ENCODE measurements at regions not wholly inside any gene's neighbourhood (a gene's known extent, or its start where the extent isn't known, plus 50 kb on each side); places are given as distances from the start of the nearest gene placed in this dataset.

GRCh38 chr9:750249-750967, 91.1 kb upstream of the DMRT1 start:
- TF ChIP-seq EGR1 (IDR thresholded peaks at IDR 0.05) (no peak), RAD21 (IDR thresholded peaks at IDR 0.05; ENCODE audit: low read depth) (no peak), TCF12 (IDR thresholded peaks at IDR 0.05; ENCODE audit: low read depth) (no peak), USF1 (IDR thresholded peaks at IDR 0.05) (no peak), TAF1 (IDR thresholded peaks at IDR 0.05; ENCODE audit: low read depth) (no peak), YY1 (IDR thresholded peaks at IDR 0.05; ENCODE audit: low read depth) (no peak), FOXM1 (IDR thresholded peaks at IDR 0.05; ENCODE audit: borderline replicate concordance, low read depth) (no peak), NFIC (IDR thresholded peaks at IDR 0.05) (no peak), EP300 (IDR thresholded peaks at IDR 0.05; ENCODE audit: borderline replicate concordance) (no peak), ZBTB7A (IDR thresholded peaks at IDR 0.05; ENCODE audit: low read depth) (no peak), CEBPB (IDR thresholded peaks at IDR 0.05) (no peak), TEAD4 (IDR thresholded peaks at IDR 0.05) (no peak), MAX (IDR thresholded peaks at IDR 0.05) (no peak)
- TF ChIP-seq, protein P1, sequence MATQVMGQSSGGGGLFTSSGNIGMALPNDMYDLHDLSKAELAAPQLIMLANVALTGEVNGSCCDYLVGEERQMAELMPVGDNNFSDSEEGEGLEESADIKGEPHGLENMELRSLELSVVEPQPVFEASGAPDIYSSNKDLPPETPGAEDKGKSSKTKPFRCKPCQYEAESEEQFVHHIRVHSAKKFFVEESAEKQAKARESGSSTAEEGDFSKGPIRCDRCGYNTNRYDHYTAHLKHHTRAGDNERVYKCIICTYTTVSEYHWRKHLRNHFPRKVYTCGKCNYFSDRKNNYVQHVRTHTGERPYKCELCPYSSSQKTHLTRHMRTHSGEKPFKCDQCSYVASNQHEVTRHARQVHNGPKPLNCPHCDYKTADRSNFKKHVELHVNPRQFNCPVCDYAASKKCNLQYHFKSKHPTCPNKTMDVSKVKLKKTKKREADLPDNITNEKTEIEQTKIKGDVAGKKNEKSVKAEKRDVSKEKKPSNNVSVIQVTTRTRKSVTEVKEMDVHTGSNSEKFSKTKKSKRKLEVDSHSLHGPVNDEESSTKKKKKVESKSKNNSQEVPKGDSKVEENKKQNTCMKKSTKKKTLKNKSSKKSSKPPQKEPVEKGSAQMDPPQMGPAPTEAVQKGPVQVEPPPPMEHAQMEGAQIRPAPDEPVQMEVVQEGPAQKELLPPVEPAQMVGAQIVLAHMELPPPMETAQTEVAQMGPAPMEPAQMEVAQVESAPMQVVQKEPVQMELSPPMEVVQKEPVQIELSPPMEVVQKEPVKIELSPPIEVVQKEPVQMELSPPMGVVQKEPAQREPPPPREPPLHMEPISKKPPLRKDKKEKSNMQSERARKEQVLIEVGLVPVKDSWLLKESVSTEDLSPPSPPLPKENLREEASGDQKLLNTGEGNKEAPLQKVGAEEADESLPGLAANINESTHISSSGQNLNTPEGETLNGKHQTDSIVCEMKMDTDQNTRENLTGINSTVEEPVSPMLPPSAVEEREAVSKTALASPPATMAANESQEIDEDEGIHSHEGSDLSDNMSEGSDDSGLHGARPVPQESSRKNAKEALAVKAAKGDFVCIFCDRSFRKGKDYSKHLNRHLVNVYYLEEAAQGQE (IDR thresholded peaks at IDR 0.05; ENCODE audit: low read depth): no peak

GRCh38 chr9:751137-752051, 90.1 kb upstream of the DMRT1 start:
- TF ChIP-seq EGR1 (IDR thresholded peaks at IDR 0.05) (no peak), TAF1 (IDR thresholded peaks at IDR 0.05; ENCODE audit: low read depth) (no peak), FOXM1 (IDR thresholded peaks at IDR 0.05; ENCODE audit: borderline replicate concordance, low read depth) (no peak), TEAD4 (IDR thresholded peaks at IDR 0.05) (no peak), ZBTB7A (IDR thresholded peaks at IDR 0.05; ENCODE audit: low read depth) (no peak), CEBPB (IDR thresholded peaks at IDR 0.05) (no peak), MAX (IDR thresholded peaks at IDR 0.05) (no peak), USF1 (IDR thresholded peaks at IDR 0.05) (no peak), RAD21 (IDR thresholded peaks at IDR 0.05; ENCODE audit: low read depth) (no peak), NFIC (IDR thresholded peaks at IDR 0.05) (no peak), YY1 (IDR thresholded peaks at IDR 0.05; ENCODE audit: low read depth) (no peak), TCF12 (IDR thresholded peaks at IDR 0.05; ENCODE audit: low read depth) (no peak), CREB1 (IDR thresholded peaks at IDR 0.05; ENCODE audit: low read depth) (no peak), EP300 (IDR thresholded peaks at IDR 0.05; ENCODE audit: borderline replicate concordance) (no peak)
- TF ChIP-seq, protein P1 (IDR thresholded peaks at IDR 0.05; ENCODE audit: low read depth): no peak

- TF ChIP-seq TEAD4 (IDR thresholded peaks at IDR 0.05) (no peak), ZBTB7A (IDR thresholded peaks at IDR 0.05; ENCODE audit: low read depth) (no peak), CREB1 (IDR thresholded peaks at IDR 0.05; ENCODE audit: low read depth) (no peak), USF1 (IDR thresholded peaks at IDR 0.05) (no peak), YY1 (IDR thresholded peaks at IDR 0.05; ENCODE audit: low read depth) (no peak), EGR1 (IDR thresholded peaks at IDR 0.05) (no peak), TAF1 (IDR thresholded peaks at IDR 0.05; ENCODE audit: low read depth) (no peak), FOXM1 (IDR thresholded peaks at IDR 0.05; ENCODE audit: borderline replicate concordance, low read depth) (no peak), CEBPB (IDR thresholded peaks at IDR 0.05) (no peak), TCF12 (IDR thresholded peaks at IDR 0.05; ENCODE audit: low read depth) (no peak), MAX (IDR thresholded peaks at IDR 0.05) (no peak), RAD21 (IDR thresholded peaks at IDR 0.05; ENCODE audit: low read depth) (no peak), NFIC (IDR thresholded peaks at IDR 0.05) (no peak), EP300 (IDR thresholded peaks at IDR 0.05; ENCODE audit: borderline replicate concordance) (no peak)
- TF ChIP-seq, protein P1 (IDR thresholded peaks at IDR 0.05; ENCODE audit: low read depth): no peak
These were observed 89.3 kb upstream of the DMRT1 start for GRCh38 chr9:752201-752600.
